ENCODE measurements at regions not wholly inside any gene's neighbourhood (a gene's known extent, or its start where the extent isn't known, plus 50 kb on each side); places are given as distances from the start of the nearest gene placed in this dataset.

DNA sequence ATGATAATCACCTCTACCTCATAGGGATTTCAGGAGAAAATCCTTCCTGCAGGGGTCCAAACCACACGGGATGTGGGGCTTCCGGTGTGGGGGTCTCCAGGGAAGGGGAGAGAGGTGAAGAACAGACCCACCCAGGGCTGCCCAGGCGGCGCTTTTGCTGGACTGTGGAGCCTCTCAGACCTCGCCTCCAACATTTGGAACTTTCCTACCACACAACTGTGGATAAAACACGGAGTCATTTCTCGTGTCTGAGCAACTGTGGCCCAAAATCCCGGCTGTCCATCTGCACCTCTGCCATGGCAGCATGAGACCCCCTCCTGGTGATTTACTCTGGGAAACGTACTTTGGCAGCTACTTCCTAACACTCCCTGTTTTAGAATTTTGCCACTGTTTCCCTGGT, 307.8 kb upstream of the IRX4 start:
- H4K20me1 ChIP-seq (ENCODE audit: insufficient read depth): no peaks in the 10 kb centered on the region
- H3K36me3 ChIP-seq (ENCODE audit: insufficient read depth, low read length): no peaks in the 10 kb centered on the region
- H3K9ac ChIP-seq (ENCODE audit: low read length): no peak overlapping the region
- no peak overlapping the region for H3K4me2 ChIP-seq (ENCODE audit: low read length)
- H2AFZ ChIP-seq (ENCODE audit: low read depth, low read length): no peak overlapping the region
- no peaks in the 10 kb centered on the region for H3K9me2 ChIP-seq (ENCODE audit: insufficient read depth, low read length)
- no peaks in the 10 kb centered on the region for H3K79me2 ChIP-seq (replicated peaks; ENCODE audit: insufficient read depth, low read length)
- no peaks in the 10 kb centered on the region for H3K9me3 ChIP-seq (ENCODE audit: low read length)
- peaks cover 7% of the 10 kb centered on the region for H3K27me3 ChIP-seq (ENCODE audit: insufficient read depth, low read depth, low read length)
- H3K4me3 ChIP-seq (ENCODE audit: low read length): no peak overlapping the region
- H3K27ac ChIP-seq (ENCODE audit: low read length): no peak overlapping the region
- no peak for TF ChIP-seq EP300 (conservative IDR thresholded peaks at IDR 0.05; ENCODE audit: poor library complexity, severe bottlenecking)
- no peak for TF ChIP-seq REST (IDR thresholded peaks at IDR 0.05; ENCODE audit: borderline replicate concordance)
- TF ChIP-seq POLR2AphosphoS5 (IDR thresholded peaks at IDR 0.05): no peak
- no peak for TF ChIP-seq SMC3 (conservative IDR thresholded peaks at IDR 0.05; ENCODE audit: poor library complexity)
- TF ChIP-seq RAD21 (conservative IDR thresholded peaks at IDR 0.05): no peak
- TF ChIP-seq TAF1 (IDR thresholded peaks at IDR 0.05; ENCODE audit: low read depth): no peak
- no peak for TF ChIP-seq EZH2 (IDR thresholded peaks at IDR 0.05; ENCODE audit: borderline replicate concordance, insufficient read depth, low read length, poor library complexity, severe bottlenecking)
- no peaks in the 10 kb centered on the region for H3F3A ChIP-seq (ENCODE audit: insufficient read depth, low read length, poor library complexity, severe bottlenecking)

DNA sequence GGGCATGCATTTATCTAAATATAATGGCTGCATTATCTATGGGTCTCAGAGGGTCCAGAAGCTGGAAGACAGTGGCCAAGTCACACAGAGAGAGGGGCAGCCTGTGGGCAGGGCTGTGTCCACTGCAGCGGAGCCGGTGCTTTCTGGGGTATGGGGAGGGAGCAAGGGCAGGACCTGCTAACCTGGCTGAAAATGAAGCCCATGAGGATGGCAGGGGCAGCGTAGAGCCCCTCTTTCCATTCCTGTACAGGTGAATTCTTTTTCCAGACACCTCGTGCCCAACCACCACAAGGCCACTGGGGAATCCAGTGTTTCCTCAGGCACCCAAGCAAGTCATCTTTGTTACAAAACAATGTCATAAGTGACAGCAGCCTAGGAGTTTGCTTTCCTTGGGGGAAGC, 305.9 kb upstream of the IRX4 start:
- no peaks in the 10 kb centered on the region for H3F3A ChIP-seq (ENCODE audit: insufficient read depth, low read length, poor library complexity, severe bottlenecking)
- no peaks in the 10 kb centered on the region for H3K9me2 ChIP-seq (ENCODE audit: insufficient read depth, low read length)
- H2AFZ ChIP-seq (ENCODE audit: low read depth, low read length): no peak overlapping the region
- no peak overlapping the region for H3K9ac ChIP-seq (ENCODE audit: low read length)
- no peak for TF ChIP-seq MXI1 (conservative IDR thresholded peaks at IDR 0.05; ENCODE audit: poor library complexity, severe bottlenecking)
- TF ChIP-seq RAD21 (conservative IDR thresholded peaks at IDR 0.05): no peak
- no peak for TF ChIP-seq EZH2 (IDR thresholded peaks at IDR 0.05; ENCODE audit: borderline replicate concordance, insufficient read depth, low read length, poor library complexity, severe bottlenecking)
- TF ChIP-seq CTCF (IDR thresholded peaks at IDR 0.05; ENCODE audit: poor library complexity, severe bottlenecking): no peak
- TF ChIP-seq EP300 (conservative IDR thresholded peaks at IDR 0.05; ENCODE audit: poor library complexity, severe bottlenecking): no peak
- TF ChIP-seq SMC3 (conservative IDR thresholded peaks at IDR 0.05; ENCODE audit: poor library complexity): no peak
- no peak for TF ChIP-seq REST (IDR thresholded peaks at IDR 0.05; ENCODE audit: borderline replicate concordance)
- no peak for TF ChIP-seq POLR2AphosphoS5 (IDR thresholded peaks at IDR 0.05)
- TF ChIP-seq TAF1 (IDR thresholded peaks at IDR 0.05; ENCODE audit: low read depth): no peak
- no peaks in the 10 kb centered on the region for H3K36me3 ChIP-seq (ENCODE audit: insufficient read depth, low read length)
- peaks cover 7% of the 10 kb centered on the region for H3K27me3 ChIP-seq (ENCODE audit: insufficient read depth, low read depth, low read length)
- H3K4me2 ChIP-seq (ENCODE audit: low read length): no peak overlapping the region
- H3K79me2 ChIP-seq (replicated peaks; ENCODE audit: insufficient read depth, low read length): no peaks in the 10 kb centered on the region
- no peaks in the 10 kb centered on the region for H4K20me1 ChIP-seq (ENCODE audit: insufficient read depth)
- no peak overlapping the region for H3K4me3 ChIP-seq (ENCODE audit: low read length)
- no peaks in the 10 kb centered on the region for H3K9me3 ChIP-seq (ENCODE audit: low read length)
- no peak overlapping the region for H3K27ac ChIP-seq (ENCODE audit: low read length)

Data from neural cell (in vitro differentiated cells).